ENCODE measurements at regions not wholly inside any gene's neighbourhood (a gene's known extent, or its start where the extent isn't known, plus 50 kb on each side); places are given as distances from the start of the nearest gene placed in this dataset.

DNA sequence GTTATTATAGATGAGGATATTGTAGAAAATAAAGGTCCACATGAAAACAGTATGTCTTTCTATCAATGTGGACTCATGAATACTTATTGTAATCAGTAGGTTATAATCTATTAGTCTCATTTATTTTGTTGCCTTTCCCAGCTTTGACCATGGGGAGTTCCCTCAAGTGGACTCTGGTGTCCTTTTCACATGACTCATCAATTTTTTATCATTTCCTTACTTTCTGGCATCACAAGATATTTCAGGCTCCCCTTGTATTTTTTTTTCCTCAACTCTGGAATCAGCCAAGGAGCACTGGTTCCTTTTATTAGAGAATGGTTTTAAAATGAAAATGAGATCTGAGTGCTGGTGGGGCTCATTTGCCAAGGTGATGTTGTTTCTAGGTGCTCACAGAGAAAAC is 63.4 kb upstream of the DIAPH3 start:
- TF ChIP-seq, protein P1, sequence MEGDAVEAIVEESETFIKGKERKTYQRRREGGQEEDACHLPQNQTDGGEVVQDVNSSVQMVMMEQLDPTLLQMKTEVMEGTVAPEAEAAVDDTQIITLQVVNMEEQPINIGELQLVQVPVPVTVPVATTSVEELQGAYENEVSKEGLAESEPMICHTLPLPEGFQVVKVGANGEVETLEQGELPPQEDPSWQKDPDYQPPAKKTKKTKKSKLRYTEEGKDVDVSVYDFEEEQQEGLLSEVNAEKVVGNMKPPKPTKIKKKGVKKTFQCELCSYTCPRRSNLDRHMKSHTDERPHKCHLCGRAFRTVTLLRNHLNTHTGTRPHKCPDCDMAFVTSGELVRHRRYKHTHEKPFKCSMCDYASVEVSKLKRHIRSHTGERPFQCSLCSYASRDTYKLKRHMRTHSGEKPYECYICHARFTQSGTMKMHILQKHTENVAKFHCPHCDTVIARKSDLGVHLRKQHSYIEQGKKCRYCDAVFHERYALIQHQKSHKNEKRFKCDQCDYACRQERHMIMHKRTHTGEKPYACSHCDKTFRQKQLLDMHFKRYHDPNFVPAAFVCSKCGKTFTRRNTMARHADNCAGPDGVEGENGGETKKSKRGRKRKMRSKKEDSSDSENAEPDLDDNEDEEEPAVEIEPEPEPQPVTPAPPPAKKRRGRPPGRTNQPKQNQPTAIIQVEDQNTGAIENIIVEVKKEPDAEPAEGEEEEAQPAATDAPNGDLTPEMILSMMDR (IDR thresholded peaks at IDR 0.05; ENCODE audit: poor library complexity, severe bottlenecking), result no peak
- no peak for TF ChIP-seq EP300 (conservative IDR thresholded peaks at IDR 0.05; ENCODE audit: poor library complexity, severe bottlenecking)
- TF ChIP-seq RAD21 (conservative IDR thresholded peaks at IDR 0.05), result no peak
- TF ChIP-seq SMC3 (conservative IDR thresholded peaks at IDR 0.05; ENCODE audit: poor library complexity), result no peak
- TF ChIP-seq EZH2 (IDR thresholded peaks at IDR 0.05; ENCODE audit: borderline replicate concordance, insufficient read depth, low read length, poor library complexity, severe bottlenecking), result no peak
- TF ChIP-seq POLR2AphosphoS5 (IDR thresholded peaks at IDR 0.05), result no peak
- TF ChIP-seq, protein P2, sequence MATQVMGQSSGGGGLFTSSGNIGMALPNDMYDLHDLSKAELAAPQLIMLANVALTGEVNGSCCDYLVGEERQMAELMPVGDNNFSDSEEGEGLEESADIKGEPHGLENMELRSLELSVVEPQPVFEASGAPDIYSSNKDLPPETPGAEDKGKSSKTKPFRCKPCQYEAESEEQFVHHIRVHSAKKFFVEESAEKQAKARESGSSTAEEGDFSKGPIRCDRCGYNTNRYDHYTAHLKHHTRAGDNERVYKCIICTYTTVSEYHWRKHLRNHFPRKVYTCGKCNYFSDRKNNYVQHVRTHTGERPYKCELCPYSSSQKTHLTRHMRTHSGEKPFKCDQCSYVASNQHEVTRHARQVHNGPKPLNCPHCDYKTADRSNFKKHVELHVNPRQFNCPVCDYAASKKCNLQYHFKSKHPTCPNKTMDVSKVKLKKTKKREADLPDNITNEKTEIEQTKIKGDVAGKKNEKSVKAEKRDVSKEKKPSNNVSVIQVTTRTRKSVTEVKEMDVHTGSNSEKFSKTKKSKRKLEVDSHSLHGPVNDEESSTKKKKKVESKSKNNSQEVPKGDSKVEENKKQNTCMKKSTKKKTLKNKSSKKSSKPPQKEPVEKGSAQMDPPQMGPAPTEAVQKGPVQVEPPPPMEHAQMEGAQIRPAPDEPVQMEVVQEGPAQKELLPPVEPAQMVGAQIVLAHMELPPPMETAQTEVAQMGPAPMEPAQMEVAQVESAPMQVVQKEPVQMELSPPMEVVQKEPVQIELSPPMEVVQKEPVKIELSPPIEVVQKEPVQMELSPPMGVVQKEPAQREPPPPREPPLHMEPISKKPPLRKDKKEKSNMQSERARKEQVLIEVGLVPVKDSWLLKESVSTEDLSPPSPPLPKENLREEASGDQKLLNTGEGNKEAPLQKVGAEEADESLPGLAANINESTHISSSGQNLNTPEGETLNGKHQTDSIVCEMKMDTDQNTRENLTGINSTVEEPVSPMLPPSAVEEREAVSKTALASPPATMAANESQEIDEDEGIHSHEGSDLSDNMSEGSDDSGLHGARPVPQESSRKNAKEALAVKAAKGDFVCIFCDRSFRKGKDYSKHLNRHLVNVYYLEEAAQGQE (IDR thresholded peaks at IDR 0.05; ENCODE audit: borderline replicate concordance), result no peak
- no peak for TF ChIP-seq MXI1 (conservative IDR thresholded peaks at IDR 0.05; ENCODE audit: poor library complexity, severe bottlenecking)
- no peak for TF ChIP-seq TAF1 (IDR thresholded peaks at IDR 0.05; ENCODE audit: low read depth)
